ENCODE measurements at regions not wholly inside any gene's neighbourhood (a gene's known extent, or its start where the extent isn't known, plus 50 kb on each side); places are given as distances from the start of the nearest gene placed in this dataset.

DNA sequence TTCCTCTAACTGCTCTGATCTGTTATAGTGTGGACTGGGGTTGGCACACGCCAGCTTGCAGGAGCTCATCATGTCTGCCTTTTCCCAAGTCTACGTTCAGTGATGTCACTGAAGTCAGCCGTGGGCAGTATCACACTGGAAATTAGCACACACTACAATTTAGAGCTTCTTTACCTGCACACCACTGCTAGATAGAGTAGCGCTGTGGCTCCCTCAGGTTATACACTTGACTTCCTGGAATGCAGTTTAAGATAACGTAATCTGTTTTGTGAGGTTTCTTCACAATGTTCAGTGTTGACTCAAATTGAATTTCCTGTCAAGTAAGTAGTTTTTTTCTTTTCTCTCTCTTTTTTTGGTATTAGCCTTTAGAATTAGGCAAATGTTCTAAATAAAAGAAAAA lies 487.2 kb downstream of the DCDC2C start:
- Histone ChIP-seq H3K9me3 (no peaks in the 10 kb centered on the region), H3K36me3 (no peaks in the 10 kb centered on the region), H3K4me3 (no peak overlapping the region), H3K4me1 (no peaks in the 10 kb centered on the region), H3K27ac (no peak overlapping the region), H3K27me3 (no peaks in the 10 kb centered on the region)
- intact Hi-C loops (cut with DNase I) = no loop called here
- 30 to 38% methylated on average over 5 of the region's 5 CpGs for WGBS, 2 donors
- TF ChIP-seq, protein P1, sequence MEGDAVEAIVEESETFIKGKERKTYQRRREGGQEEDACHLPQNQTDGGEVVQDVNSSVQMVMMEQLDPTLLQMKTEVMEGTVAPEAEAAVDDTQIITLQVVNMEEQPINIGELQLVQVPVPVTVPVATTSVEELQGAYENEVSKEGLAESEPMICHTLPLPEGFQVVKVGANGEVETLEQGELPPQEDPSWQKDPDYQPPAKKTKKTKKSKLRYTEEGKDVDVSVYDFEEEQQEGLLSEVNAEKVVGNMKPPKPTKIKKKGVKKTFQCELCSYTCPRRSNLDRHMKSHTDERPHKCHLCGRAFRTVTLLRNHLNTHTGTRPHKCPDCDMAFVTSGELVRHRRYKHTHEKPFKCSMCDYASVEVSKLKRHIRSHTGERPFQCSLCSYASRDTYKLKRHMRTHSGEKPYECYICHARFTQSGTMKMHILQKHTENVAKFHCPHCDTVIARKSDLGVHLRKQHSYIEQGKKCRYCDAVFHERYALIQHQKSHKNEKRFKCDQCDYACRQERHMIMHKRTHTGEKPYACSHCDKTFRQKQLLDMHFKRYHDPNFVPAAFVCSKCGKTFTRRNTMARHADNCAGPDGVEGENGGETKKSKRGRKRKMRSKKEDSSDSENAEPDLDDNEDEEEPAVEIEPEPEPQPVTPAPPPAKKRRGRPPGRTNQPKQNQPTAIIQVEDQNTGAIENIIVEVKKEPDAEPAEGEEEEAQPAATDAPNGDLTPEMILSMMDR (IDR thresholded peaks at IDR 0.05) = no peak
- DNase-seq (no peak), ATAC-seq (no peak), FAIRE-seq (no peak)

DNA sequence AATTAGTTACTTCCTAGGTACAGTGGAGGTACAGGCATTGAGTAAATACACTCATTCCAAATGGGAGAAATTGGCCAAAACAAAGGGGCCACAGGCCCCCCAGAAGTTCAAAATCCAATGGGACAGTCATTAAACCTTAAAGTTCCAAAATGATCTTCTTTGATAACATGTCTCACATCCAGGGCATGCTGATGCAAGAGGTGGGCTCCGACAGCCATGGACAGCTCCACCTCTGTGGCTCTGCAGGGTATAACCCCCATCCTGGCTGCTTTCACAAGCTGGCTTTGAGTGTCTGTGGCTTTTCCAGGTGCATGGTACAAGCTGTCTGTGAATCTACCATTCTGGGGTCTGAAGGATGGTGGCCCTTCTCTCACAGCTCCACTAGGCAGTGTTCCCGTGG lies 488.7 kb downstream of the DCDC2C start:
- Histone ChIP-seq H3K4me1 (no peaks in the 10 kb centered on the region), H3K27ac (no peak overlapping the region), H3K27me3 (no peaks in the 10 kb centered on the region), H3K9me3 (no peaks in the 10 kb centered on the region), H3K36me3 (no peaks in the 10 kb centered on the region), H3K4me3 (no peak overlapping the region)
- FAIRE-seq (no peak), ATAC-seq (no peak), DNase-seq (no peak)
- intact Hi-C loops (cut with DNase I) = no loop called here
- TF ChIP-seq, protein P1 (IDR thresholded peaks at IDR 0.05) = no peak
- WGBS, 2 donors = 71 to 87% methylated on average over 2 of the region's 2 CpGs

DNA sequence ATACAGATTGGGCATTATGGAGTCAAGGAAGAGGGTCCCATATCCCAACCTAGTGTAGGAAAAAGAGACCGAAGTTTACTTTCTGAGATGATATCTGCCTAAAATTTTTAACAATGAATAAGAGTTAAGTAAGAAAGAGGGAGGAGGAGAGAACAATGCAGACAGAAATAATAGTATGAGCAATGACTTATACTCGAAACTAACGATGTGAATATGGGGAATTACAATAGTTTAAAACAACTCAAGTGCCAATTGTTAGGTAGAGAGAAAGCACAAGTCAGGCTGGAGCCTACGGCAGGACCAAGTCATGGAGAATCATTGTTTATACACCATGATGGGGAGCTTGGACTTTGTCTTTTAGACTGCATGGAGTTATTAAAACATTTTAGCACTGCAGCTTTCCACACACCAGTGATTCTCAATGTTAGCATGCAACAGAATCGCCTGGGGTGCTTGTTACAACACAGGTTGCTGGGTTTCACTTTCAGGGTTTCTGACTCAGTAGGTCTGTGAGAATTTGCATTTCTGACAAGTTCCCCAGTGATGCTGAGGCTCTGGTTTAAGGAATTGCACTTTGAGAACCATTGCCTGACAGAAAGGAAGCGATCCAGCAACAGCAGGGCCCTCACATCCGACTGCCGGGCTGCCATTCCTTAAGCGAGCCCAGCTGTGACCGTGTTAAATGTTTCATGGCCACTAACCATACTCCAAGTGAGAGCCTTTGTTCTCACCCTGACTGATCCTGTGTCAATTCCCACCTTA lies 511.2 kb downstream of the DCDC2C start:
- TF ChIP-seq, protein P1 (IDR thresholded peaks at IDR 0.05) = no peak
- ATAC-seq (no peak), DNase-seq (no peak), FAIRE-seq (no peak)
- H3K4me3 ChIP-seq = no peak overlapping the region
- H3K27me3 ChIP-seq = no peaks in the 10 kb centered on the region
- intact Hi-C loops (cut with DNase I) = no loop called here
- H3K9me3 ChIP-seq = no peaks in the 10 kb centered on the region
- H3K4me1 ChIP-seq = no peaks in the 10 kb centered on the region
- no peak overlapping the region for H3K27ac ChIP-seq
- WGBS, 2 donors = 63 to 67% methylated on average over 10 of the region's 10 CpGs
- H3K36me3 ChIP-seq = no peaks in the 10 kb centered on the region

DNA sequence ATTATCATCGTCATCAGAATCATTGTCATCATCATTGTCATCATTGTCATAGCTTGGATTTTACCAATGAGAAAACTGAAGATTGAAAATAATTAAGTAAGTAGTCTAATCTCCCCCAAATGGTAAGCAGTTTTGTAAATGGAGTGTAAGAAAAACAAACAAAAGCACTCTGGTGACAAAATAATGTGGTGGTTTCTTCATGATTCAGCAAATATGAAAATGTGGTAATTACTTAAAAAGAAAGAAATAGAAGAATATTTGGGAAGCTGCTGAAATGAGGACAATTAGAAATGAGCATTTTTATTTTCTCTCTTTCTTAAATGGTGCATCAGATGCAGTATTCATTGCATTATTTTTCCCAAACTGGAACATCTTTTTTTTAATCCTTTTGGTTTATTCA lies 514.4 kb downstream of the DCDC2C start:
- intact Hi-C loops (cut with DNase I) = no loop called here
- DNase-seq = no peak
- WGBS, 2 donors = 54 to 69% methylated on average over 1 of the region's 1 CpG
- H3K4me1 ChIP-seq = no peaks in the 10 kb centered on the region
- TF ChIP-seq, protein P1 (IDR thresholded peaks at IDR 0.05) = no peak
- H3K4me3 ChIP-seq = no peak overlapping the region
- no peaks in the 10 kb centered on the region for H3K36me3 ChIP-seq
- no peak for ATAC-seq
- no peak overlapping the region for H3K27ac ChIP-seq
- no peaks in the 10 kb centered on the region for H3K9me3 ChIP-seq
- H3K27me3 ChIP-seq = no peaks in the 10 kb centered on the region
- FAIRE-seq = no peak

DNA sequence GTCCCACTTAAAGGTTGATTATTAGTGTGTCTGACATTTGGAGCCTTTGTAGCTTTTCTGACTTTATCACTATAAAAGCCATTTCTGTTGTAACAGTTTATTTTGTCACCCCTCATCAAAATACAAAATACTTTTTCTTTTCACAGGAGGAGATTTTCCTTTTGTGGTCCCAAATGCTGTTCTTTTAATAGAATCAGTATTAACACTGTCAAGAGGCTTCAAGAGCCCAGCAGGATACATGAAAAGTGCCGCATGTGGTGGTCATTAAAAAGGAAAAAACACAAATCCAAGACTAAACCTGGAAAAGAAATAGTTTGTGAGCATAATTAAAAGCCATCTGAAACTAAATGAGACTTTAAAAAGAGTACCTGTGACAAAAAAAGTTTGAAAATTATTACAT lies 515.7 kb downstream of the DCDC2C start:
- WGBS, 2 donors = 65 to 82% methylated on average over 1 of the region's 1 CpG
- no peak for ATAC-seq
- FAIRE-seq = no peak
- intact Hi-C loops (cut with DNase I) = no loop called here
- Histone ChIP-seq H3K27ac (no peak overlapping the region), H3K4me1 (no peaks in the 10 kb centered on the region), H3K4me3 (no peak overlapping the region), H3K27me3 (no peaks in the 10 kb centered on the region), H3K9me3 (no peaks in the 10 kb centered on the region), H3K36me3 (no peaks in the 10 kb centered on the region)
- no peak for DNase-seq
- TF ChIP-seq, protein P1 (IDR thresholded peaks at IDR 0.05) = no peak

Measured in pancreas (tissue), 10 donors.